EH (cell line): ENCODE measurements at regions not wholly inside any gene's neighbourhood (a gene's known extent, or its start where the extent isn't known, plus 50 kb on each side); places are given as distances from the start of the nearest gene placed in this dataset.
"Not testable (repeated sequence)": the region's sequence is repeated elsewhere in the genome, so short reads cannot be mapped to it uniquely, and the experiment has no call there.

Experiments
- DNase-seq: peaks from one replicate; pipeline ENCODE4 v3.0.0-alpha.2; 2015; ENCODE audit warnings: low read depth

GRCh38 chr13:21261487-21262216 lies 85.2 kb downstream of the MRPL57 start:
- DNase-seq = not testable (repeated sequence)

GRCh38 chr13:21263909-21264308 lies 87.5 kb downstream of the MRPL57 start:
- DNase-seq = not testable (repeated sequence)

- not testable (repeated sequence) for DNase-seq
These were observed 92.0 kb downstream of the MRPL57 start for GRCh38 chr13:21268485-21268884.

- DNase-seq = not testable (repeated sequence)
These were observed 96.0 kb downstream of the MRPL57 start for GRCh38 chr13:21272439-21272838.

GRCh38 chr13:21274457-21274856 lies 98.0 kb downstream of the MRPL57 start:
- peak; percentile 4 for DNase-seq

GRCh38 chr13:21282065-21282464 lies 105.6 kb downstream of the MRPL57 start:
- DNase-seq = no peak

GRCh38 chr13:21287331-21287907 lies 111.0 kb downstream of the MRPL57 start:
- no peak for DNase-seq

- no peak for DNase-seq
These were observed 113.0 kb downstream of the MRPL57 start for GRCh38 chr13:21289475-21289874.

- not testable (repeated sequence) for DNase-seq
These were observed 114.1 kb downstream of the MRPL57 start for GRCh38 chr13:21290442-21291002.

- no peak for DNase-seq
These were observed 115.4 kb downstream of the MRPL57 start for GRCh38 chr13:21291840-21292239.

GRCh38 chr13:21296991-21297390 lies 120.5 kb downstream of the MRPL57 start:
- DNase-seq = peak; percentile 53

GRCh38 chr13:21297447-21297846 lies 121.0 kb downstream of the MRPL57 start:
- DNase-seq = peak; percentile 40

- peak; percentile 87 for DNase-seq
These were observed 121.7 kb downstream of the MRPL57 start for GRCh38 chr13:21297914-21298831.

- DNase-seq = no peak
These were observed 127.8 kb downstream of the MRPL57 start for GRCh38 chr13:21304256-21304655.

- DNase-seq = not testable (repeated sequence)
These were observed 130.0 kb downstream of the MRPL57 start for GRCh38 chr13:21306300-21307073.

- not testable (repeated sequence) for DNase-seq
These were observed 130.7 kb downstream of the MRPL57 start for GRCh38 chr13:21307158-21307557.

GRCh38 chr13:21308906-21309305 lies 132.4 kb downstream of the MRPL57 start:
- DNase-seq = no peak

- no peak for DNase-seq
These were observed 133.2 kb downstream of the MRPL57 start for GRCh38 chr13:21309542-21310172.

GRCh38 chr13:21310220-21310619 lies 133.8 kb downstream of the MRPL57 start:
- peak; percentile 50 for DNase-seq

GRCh38 chr13:21314976-21315375 lies 138.5 kb downstream of the MRPL57 start:
- not testable (repeated sequence) for DNase-seq

- DNase-seq = no peak
These were observed 139.9 kb downstream of the MRPL57 start for GRCh38 chr13:21316376-21316775.
